ENCODE measurements at regions not wholly inside any gene's neighbourhood (a gene's known extent, or its start where the extent isn't known, plus 50 kb on each side); places are given as distances from the start of the nearest gene placed in this dataset.

GRCh38 chr10:88083597-88083989 lies 220.2 kb downstream of the PTEN start:
- TF ChIP-seq POLR2A (IDR thresholded peaks at IDR 0.05; ENCODE audit: low read length) (no peak), GATA1 (IDR thresholded peaks at IDR 0.05; ENCODE audit: low read depth, low read length) (no peak)

Measured in erythroblast (primary cell).